ENCODE measurements at regions not wholly inside any gene's neighbourhood (a gene's known extent, or its start where the extent isn't known, plus 50 kb on each side); places are given as distances from the start of the nearest gene placed in this dataset.

- intact Hi-C loops (cut with micrococcal nuclease): no loop called here
- Histone ChIP-seq H3K27me3 (ENCODE audit: control insufficient read depth in 2 of 2, insufficient read depth in 2 of 2, low read length in 2 of 2) (no peaks in the 10 kb centered on the region), H3K9me1 (replicated peaks; ENCODE audit: control insufficient read depth, extremely low read depth, insufficient read depth, low read length) (no peaks in the 10 kb centered on the region), H3K79me2 (ENCODE audit: control insufficient read depth, insufficient read depth, low read length) (no peaks in the 10 kb centered on the region), H3K36me3 (ENCODE audit: control insufficient read depth in 2 of 2, extremely low read depth in 1 of 2, insufficient read depth in 2 of 2, low read length in 2 of 2) (no peaks in the 10 kb centered on the region), H3K4me3 (replicated peaks in 1 of 3; ENCODE audit: insufficient read depth in 1 of 3, low read depth in 1 of 3, low read length in 3 of 3) (no peak overlapping the region), H4K20me1 (replicated peaks; ENCODE audit: control insufficient read depth, extremely low read depth, insufficient read depth, low read length) (no peaks in the 10 kb centered on the region), H3K27ac (ENCODE audit: insufficient read depth, low read depth, low read length) (no peak overlapping the region), H3K9me3 (replicated peaks; ENCODE audit: control insufficient read depth, insufficient read depth, low read length) (peaks cover 4% of the 10 kb centered on the region), H3K4me1 (ENCODE audit: control insufficient read depth, extremely low read depth, insufficient read depth, low read length) (no peaks in the 10 kb centered on the region), H2AFZ (ENCODE audit: low read depth, low read length) (no peak overlapping the region), H3K9ac (replicated peaks; ENCODE audit: extremely low read depth, insufficient read depth, low read length) (no peak overlapping the region), H3K4me2 (ENCODE audit: insufficient read depth, low read length) (no peak overlapping the region)
- dilution Hi-C loops (cut with MboI; ENCODE audit: extremely low pct_ligation_motif_present, low sequenced_read_pairs): no loop called here
- ChIA-PET POLR2A (no interaction called here), CTCF (no interaction called here)
- no peak for DNase-seq (ENCODE audit: low read depth, low spot score)
- no peak for FAIRE-seq
- BruUV-seq (replicated peaks): no TSS peak
- TF ChIP-seq JUN (IDR thresholded peaks at IDR 0.05; ENCODE audit: borderline replicate concordance, insufficient read depth, insufficient read length, low read depth) (no peak), CTCF (IDR thresholded peaks at IDR 0.05; ENCODE audit: extremely low read depth in 1 of 2, insufficient read depth in 1 of 2, low read depth in 1 of 2, low read length in 2 of 2) (no peak), POLR2AphosphoS5 (IDR thresholded peaks at IDR 0.05; ENCODE audit: insufficient read depth, low read depth, low read length) (no peak), POLR2A (IDR thresholded peaks at IDR 0.05; ENCODE audit: low read depth, low read length) (no peak), GATA2 (IDR thresholded peaks at IDR 0.05; ENCODE audit: insufficient read depth, insufficient read length, low read depth, low read length) (no peak), MYC (IDR thresholded peaks at IDR 0.05; ENCODE audit: low read depth, low read length) (no peak), EZH2 (IDR thresholded peaks at IDR 0.05; ENCODE audit: borderline replicate concordance, low read depth, low read length, severe bottlenecking) (no peak), MAX (IDR thresholded peaks at IDR 0.05; ENCODE audit: insufficient read depth, insufficient read length) (no peak), FOS (IDR thresholded peaks at IDR 0.05; ENCODE audit: borderline replicate concordance, insufficient read depth, low read length) (no peak)
Measured at GRCh38 chr7:70942791-70943190, 189.2 kb upstream of the GALNT17 start.
